ENCODE measurements at regions not wholly inside any gene's neighbourhood (a gene's known extent, or its start where the extent isn't known, plus 50 kb on each side); places are given as distances from the start of the nearest gene placed in this dataset.

DNA sequence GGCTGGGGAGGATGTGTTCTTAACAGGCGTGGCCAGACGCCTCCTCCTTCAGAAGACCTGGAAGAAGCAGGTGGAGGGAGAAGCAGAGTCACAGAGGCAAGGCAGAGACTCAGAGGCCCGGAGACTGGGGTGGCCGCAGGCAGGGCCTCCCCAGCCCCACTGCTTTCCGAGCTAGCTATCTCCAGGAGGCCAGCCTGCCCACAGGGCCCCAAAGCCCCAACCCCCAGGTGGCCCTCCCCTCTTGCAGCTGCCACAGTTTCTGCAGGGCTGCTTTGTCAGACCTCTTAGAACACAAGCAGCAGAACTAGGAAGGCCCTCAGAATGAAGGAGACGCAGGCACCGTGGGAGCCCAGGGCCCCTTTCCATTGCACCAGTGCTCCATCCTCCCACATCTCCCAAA lies 69.0 kb upstream of the MLN start:
- no peak overlapping the region for H3K4me3 ChIP-seq (ENCODE audit: severe bottlenecking)
- DNase-seq (ENCODE audit: low spot score) (no peak), ATAC-seq (ENCODE audit: low read depth) (no peak)
- no peak overlapping the region for H3K27ac ChIP-seq (ENCODE audit: poor library complexity, severe bottlenecking)
- no peaks in the 10 kb centered on the region for H3K4me1 ChIP-seq (ENCODE audit: insufficient read depth, poor library complexity, severe bottlenecking)
- H3K36me3 ChIP-seq (ENCODE audit: low read depth), result no peaks in the 10 kb centered on the region
- TF ChIP-seq CTCF (IDR thresholded peaks at IDR 0.05; ENCODE audit: poor library complexity, severe bottlenecking), result no peak
- no peaks in the 10 kb centered on the region for H3K9me3 ChIP-seq (ENCODE audit: severe bottlenecking)
- no peaks in the 10 kb centered on the region for H3K27me3 ChIP-seq (ENCODE audit: insufficient read depth, poor library complexity, severe bottlenecking)

DNA sequence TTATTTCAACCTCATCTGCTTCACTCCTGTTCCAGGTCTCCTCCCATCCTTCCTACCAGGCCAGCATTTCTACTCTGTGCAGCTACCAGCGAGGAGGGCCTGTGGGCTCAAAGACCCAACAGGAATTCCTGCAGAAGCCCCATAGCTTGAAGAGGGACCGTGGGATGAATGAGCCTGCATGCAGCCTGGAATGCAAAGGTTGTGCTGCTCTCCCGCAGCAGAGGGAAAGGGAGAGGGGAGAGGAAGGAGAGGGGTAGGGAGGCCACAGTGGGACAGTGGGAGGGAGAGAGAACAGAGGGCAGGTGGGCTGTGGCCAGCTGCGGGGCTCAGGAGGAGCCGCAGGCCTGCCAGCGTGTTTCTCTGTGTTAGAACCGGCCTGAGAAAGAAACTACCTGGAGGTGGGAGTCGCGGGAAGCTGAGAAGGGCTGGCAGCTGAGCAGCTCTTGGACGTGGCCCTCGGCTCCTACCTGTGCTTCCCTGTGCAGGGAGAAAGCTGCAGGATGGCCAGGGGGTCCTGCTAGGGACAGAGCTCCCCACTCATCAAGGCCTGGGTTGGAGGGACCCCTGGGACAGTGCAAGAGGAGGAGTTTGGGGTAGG lies 66.1 kb upstream of the MLN start:
- ATAC-seq (ENCODE audit: low read depth), result no peak
- no peaks in the 10 kb centered on the region for H3K27me3 ChIP-seq (ENCODE audit: insufficient read depth, poor library complexity, severe bottlenecking)
- H3K27ac ChIP-seq (ENCODE audit: poor library complexity, severe bottlenecking), result no peak overlapping the region
- no peaks in the 10 kb centered on the region for H3K4me1 ChIP-seq (ENCODE audit: insufficient read depth, poor library complexity, severe bottlenecking)
- no peaks in the 10 kb centered on the region for H3K9me3 ChIP-seq (ENCODE audit: severe bottlenecking)
- H3K4me3 ChIP-seq (ENCODE audit: severe bottlenecking), result no peak overlapping the region
- DNase-seq (ENCODE audit: low spot score), result no peak
- H3K36me3 ChIP-seq (ENCODE audit: low read depth), result no peaks in the 10 kb centered on the region
- no peak for TF ChIP-seq CTCF (IDR thresholded peaks at IDR 0.05; ENCODE audit: poor library complexity, severe bottlenecking)

DNA sequence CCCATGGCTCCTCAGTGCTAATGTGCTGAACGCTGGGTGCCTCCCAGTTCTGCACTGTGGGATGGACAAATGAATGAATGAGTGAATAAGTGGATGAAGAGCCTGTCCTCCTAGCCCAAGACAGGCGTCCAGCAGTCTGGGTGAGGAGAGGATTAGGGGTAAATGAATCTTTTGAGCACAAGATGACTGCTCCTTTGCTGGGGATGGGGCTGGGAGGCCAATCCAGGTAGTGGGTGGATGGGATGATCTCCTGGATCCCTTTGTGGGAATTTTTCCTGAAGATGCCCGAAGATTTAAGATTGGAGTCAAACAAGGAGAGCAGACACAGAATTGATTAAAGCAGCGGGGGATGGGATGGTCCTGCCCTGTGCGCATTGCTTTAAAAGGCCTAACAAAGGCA lies 65.3 kb upstream of the MLN start:
- no peak for ATAC-seq (ENCODE audit: low read depth)
- Histone ChIP-seq H3K36me3 (ENCODE audit: low read depth) (no peaks in the 10 kb centered on the region), H3K27ac (ENCODE audit: poor library complexity, severe bottlenecking) (no peak overlapping the region), H3K9me3 (ENCODE audit: severe bottlenecking) (no peaks in the 10 kb centered on the region), H3K4me3 (ENCODE audit: severe bottlenecking) (no peak overlapping the region), H3K27me3 (ENCODE audit: insufficient read depth, poor library complexity, severe bottlenecking) (no peaks in the 10 kb centered on the region), H3K4me1 (ENCODE audit: insufficient read depth, poor library complexity, severe bottlenecking) (no peaks in the 10 kb centered on the region)
- no peak for TF ChIP-seq CTCF (IDR thresholded peaks at IDR 0.05; ENCODE audit: poor library complexity, severe bottlenecking)
- no peak for DNase-seq (ENCODE audit: low spot score)

DNA sequence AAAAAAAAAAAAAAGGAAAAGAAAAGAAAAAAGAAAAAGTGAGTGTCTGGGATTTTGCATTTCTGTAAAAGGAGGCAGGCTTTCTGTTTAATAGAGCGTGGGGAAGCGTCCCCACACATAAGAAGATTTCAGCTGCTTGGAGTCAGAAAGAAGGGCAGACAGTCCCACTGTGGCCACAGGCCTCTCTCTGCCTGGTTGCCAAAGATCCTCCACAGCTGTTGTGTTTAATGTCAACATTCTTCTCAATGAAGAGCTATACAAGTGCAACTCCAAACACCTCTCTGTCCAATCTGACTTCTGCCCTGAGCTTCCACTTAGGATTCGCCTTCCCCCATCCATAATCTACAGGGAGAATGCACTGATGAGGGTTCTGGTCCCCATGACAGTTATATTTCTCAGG lies 64.3 kb upstream of the MLN start:
- ATAC-seq (ENCODE audit: low read depth), result no peak
- Histone ChIP-seq H3K4me3 (ENCODE audit: severe bottlenecking) (no peak overlapping the region), H3K4me1 (ENCODE audit: insufficient read depth, poor library complexity, severe bottlenecking) (no peaks in the 10 kb centered on the region), H3K9me3 (ENCODE audit: severe bottlenecking) (no peaks in the 10 kb centered on the region), H3K27me3 (ENCODE audit: insufficient read depth, poor library complexity, severe bottlenecking) (no peaks in the 10 kb centered on the region), H3K27ac (ENCODE audit: poor library complexity, severe bottlenecking) (no peak overlapping the region), H3K36me3 (ENCODE audit: low read depth) (no peaks in the 10 kb centered on the region)
- TF ChIP-seq CTCF (IDR thresholded peaks at IDR 0.05; ENCODE audit: poor library complexity, severe bottlenecking), result no peak
- DNase-seq (ENCODE audit: low spot score), result no peak

DNA sequence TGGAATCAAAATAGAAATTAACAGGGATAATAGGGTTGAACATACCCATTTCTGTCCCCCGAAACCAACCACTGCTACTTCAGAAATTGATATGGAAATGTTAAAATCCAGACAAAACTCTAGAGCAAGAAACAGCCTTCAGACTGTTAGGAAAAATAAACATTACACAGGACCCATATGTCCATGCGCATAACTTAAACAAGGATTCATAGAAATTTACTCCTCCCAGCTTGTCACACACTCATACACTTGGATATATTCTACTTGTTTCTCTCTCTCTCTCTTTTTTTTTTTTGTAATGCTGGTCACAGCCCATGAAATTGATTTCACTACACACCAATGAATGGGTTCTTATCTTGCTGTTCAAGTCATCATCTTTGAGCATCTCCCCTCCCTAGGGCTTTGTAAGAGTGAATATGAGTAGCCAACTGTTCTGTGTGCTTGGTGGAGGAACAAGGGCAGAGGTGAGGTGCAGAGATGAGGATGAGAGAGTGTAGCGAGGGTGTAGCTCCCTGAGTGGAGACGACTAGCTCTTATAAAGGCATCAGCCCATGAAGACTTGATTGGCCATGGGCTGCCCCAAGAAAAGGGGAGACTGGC lies 61.8 kb upstream of the MLN start:
- no peak for TF ChIP-seq CTCF (IDR thresholded peaks at IDR 0.05; ENCODE audit: poor library complexity, severe bottlenecking)
- Histone ChIP-seq H3K27ac (ENCODE audit: poor library complexity, severe bottlenecking) (no peak overlapping the region), H3K9me3 (ENCODE audit: severe bottlenecking) (no peaks in the 10 kb centered on the region), H3K36me3 (ENCODE audit: low read depth) (no peaks in the 10 kb centered on the region), H3K4me1 (ENCODE audit: insufficient read depth, poor library complexity, severe bottlenecking) (no peaks in the 10 kb centered on the region), H3K4me3 (ENCODE audit: severe bottlenecking) (no peak overlapping the region), H3K27me3 (ENCODE audit: insufficient read depth, poor library complexity, severe bottlenecking) (no peaks in the 10 kb centered on the region)
- ATAC-seq (ENCODE audit: low read depth) (no peak), DNase-seq (ENCODE audit: low spot score) (no peak)

All from RWPE2 (cell line).